Skeletal muscle tissue (tissue), 4 donors: ENCODE measurements at regions not wholly inside any gene's neighbourhood (a gene's known extent, or its start where the extent isn't known, plus 50 kb on each side); places are given as distances from the start of the nearest gene placed in this dataset. TPM values are rescaled to one million over a fixed set of nuclear protein-coding genes. Genes with fewer than 3 reads are reported as not detected.

Experiments used
- H3K27ac ChIP-seq: one replicate; pipeline ENCODE4 v1.7.0; 2013; ENCODE audit warnings: mild to moderate bottlenecking, low read depth, low read length, inconsistent platforms
- H3K27me3 ChIP-seq, 3 donors: one replicate each; pipeline ENCODE4 v1.7.0; 2013; ENCODE audit warnings: low read length in 3 of 3; ENCODE audit not compliant: control insufficient read depth in 3 of 3, insufficient read depth in 3 of 3
- H3K36me3 ChIP-seq, 3 donors: one replicate each; pipeline ENCODE4 v1.7.0; 2013; ENCODE audit warnings: low read length in 3 of 3; ENCODE audit not compliant: control insufficient read depth in 3 of 3, insufficient read depth in 3 of 3
- H3K4me1 ChIP-seq, 3 donors: one replicate each; pipeline ENCODE4 v1.7.0; 2013; ENCODE audit warnings: low read length in 3 of 3, mild to moderate bottlenecking in 3 of 3; ENCODE audit not compliant: control insufficient read depth in 3 of 3, insufficient read depth in 3 of 3
- H3K4me3 ChIP-seq, 3 donors: one replicate each; pipeline ENCODE4 v1.7.0; 2013; ENCODE audit warnings: low read length in 3 of 3
- H3K9ac ChIP-seq, 3 donors: one replicate each; pipeline ENCODE4 v1.7.0; 2013; ENCODE audit warnings: low read length in 3 of 3, mild to moderate bottlenecking in 3 of 3, moderate library complexity in 2 of 3, low read depth in 1 of 3
- H3K9me3 ChIP-seq, 3 donors: one replicate each; pipeline ENCODE4 v1.7.0; 2013; ENCODE audit warnings: low read length in 3 of 3; ENCODE audit not compliant: control insufficient read depth in 3 of 3
- small RNA-seq: library from RNA; depleted of rRNA; stranded (forward); fragments of <200 nt; gene quantifications from one replicate; pipeline ENCODE3, GENCODE V24; 2014
- donor health status: Osteomylitis.

- Histone ChIP-seq H3K27me3 (no peaks in the 10 kb centered on the region), H3K36me3 (no peaks in the 10 kb centered on the region), H3K9ac (no peak overlapping the region), H3K4me3 (no peak overlapping the region), H3K9me3 (no peaks in the 10 kb centered on the region), H3K4me1 (no peaks in the 10 kb centered on the region), H3K27ac (no peak overlapping the region)
Measured at GRCh38 chr4:36010397-36010929, 233.9 kb downstream of the ARAP2 start.

- Histone ChIP-seq H3K9ac (no peak overlapping the region), H3K27ac (no peak overlapping the region), H3K4me3 (no peak overlapping the region), H3K36me3 (no peaks in the 10 kb centered on the region), H3K27me3 (no peaks in the 10 kb centered on the region), H3K4me1 (no peaks in the 10 kb centered on the region), H3K9me3 (no peaks in the 10 kb centered on the region)
Measured at GRCh38 chr4:36011381-36011780, 232.9 kb downstream of the ARAP2 start.

GRCh38 chr4:36012503-36012902, 231.8 kb downstream of the ARAP2 start:
- Histone ChIP-seq H3K4me1 (no peaks in the 10 kb centered on the region), H3K9me3 (no peaks in the 10 kb centered on the region), H3K4me3 (no peak overlapping the region), H3K9ac (no peak overlapping the region), H3K27me3 (no peaks in the 10 kb centered on the region), H3K36me3 (no peaks in the 10 kb centered on the region), H3K27ac (no peak overlapping the region)

- no peaks in the 10 kb centered on the region for H3K27me3 ChIP-seq
- H3K4me3 ChIP-seq, result no peak overlapping the region
- no peaks in the 10 kb centered on the region for H3K4me1 ChIP-seq
- no peaks in the 10 kb centered on the region for H3K36me3 ChIP-seq
- no peak overlapping the region for H3K9ac ChIP-seq
- no peaks in the 10 kb centered on the region for H3K9me3 ChIP-seq
- H3K27ac ChIP-seq, result no peak overlapping the region
Measured at GRCh38 chr4:36013206-36013605, 231.1 kb downstream of the ARAP2 start.

Small RNAs in the stretch of these regions (small RNA-seq; reads per million reads assigned to genes)
- gene AC097535.2, result not detected
- not detected for gene RF01210
- not detected for gene RNU6-573P
